H4 (cell line): ENCODE measurements at regions not wholly inside any gene's neighbourhood (a gene's known extent, or its start where the extent isn't known, plus 50 kb on each side); places are given as distances from the start of the nearest gene placed in this dataset.

ENCODE experiments used
- DNase-seq: peaks from one replicate; pipeline ENCODE4 v3.0.0-alpha.2; 2015; ENCODE audit warnings: low spot score

- DNase-seq = no peak
Measured at GRCh38 chr21:16357994-16358393, 628.2 kb downstream of the USP25 start.

GRCh38 chr21:16358784-16359183, 629.0 kb downstream of the USP25 start:
- DNase-seq = no peak

GRCh38 chr21:16363100-16363499, 633.3 kb downstream of the USP25 start:
- no peak for DNase-seq

- DNase-seq = no peak
Measured at GRCh38 chr21:16363518-16363917, 633.7 kb downstream of the USP25 start.

GRCh38 chr21:16366207-16366606, 636.4 kb downstream of the USP25 start:
- DNase-seq = no peak

- no peak for DNase-seq
Measured at GRCh38 chr21:16367079-16367478, 637.3 kb downstream of the USP25 start.

GRCh38 chr21:16370186-16370585, 640.4 kb downstream of the USP25 start:
- DNase-seq = no peak

- DNase-seq = no peak
Measured at GRCh38 chr21:16372586-16372985, 642.8 kb downstream of the USP25 start.

GRCh38 chr21:16376673-16377072, 646.9 kb downstream of the USP25 start:
- DNase-seq = no peak

GRCh38 chr21:16377120-16377658, 647.4 kb downstream of the USP25 start:
- DNase-seq = peak; percentile 14

GRCh38 chr21:16377857-16378256, 648.1 kb downstream of the USP25 start:
- no peak for DNase-seq

GRCh38 chr21:16378525-16378924, 648.7 kb downstream of the USP25 start:
- no peak for DNase-seq

- no peak for DNase-seq
Measured at GRCh38 chr21:16388291-16388690, 658.5 kb downstream of the USP25 start.

- DNase-seq = no peak
Measured at GRCh38 chr21:16388911-16389560, 659.3 kb downstream of the USP25 start.

GRCh38 chr21:16389643-16390042, 659.9 kb downstream of the USP25 start:
- no peak for DNase-seq

- DNase-seq = no peak
Measured at GRCh38 chr21:16395285-16395684, 665.5 kb downstream of the USP25 start.

- no peak for DNase-seq
Measured at GRCh38 chr21:16402752-16403151, 673.0 kb downstream of the USP25 start.

- DNase-seq = no peak
Measured at GRCh38 chr21:16404776-16405175, 675.0 kb downstream of the USP25 start.

- DNase-seq = no peak
Measured at GRCh38 chr21:16406355-16406754, 676.6 kb downstream of the USP25 start.

GRCh38 chr21:16407403-16408240, 677.8 kb downstream of the USP25 start:
- DNase-seq = no peak

- no peak for DNase-seq
Measured at GRCh38 chr21:16408280-16408679, 678.5 kb downstream of the USP25 start.

- no peak for DNase-seq
Measured at GRCh38 chr21:16409352-16409751, 679.6 kb downstream of the USP25 start.

- no peak for DNase-seq
Measured at GRCh38 chr21:16418226-16418625, 688.4 kb downstream of the USP25 start.
